ENCODE measurements at regions not wholly inside any gene's neighbourhood (a gene's known extent, or its start where the extent isn't known, plus 50 kb on each side); places are given as distances from the start of the nearest gene placed in this dataset.

GRCh38 chr5:84693256-84693655, 308.6 kb upstream of the EDIL3 start:
- H3K27ac ChIP-seq (ENCODE audit: low read depth in 1 of 2, low read length in 2 of 2): no peak overlapping the region
- 55 to 69% methylated on average over 4 of the region's 4 CpGs for WGBS, 2 donors
- H3K9me3 ChIP-seq (ENCODE audit: control insufficient read depth, low read length): peaks cover 2% of the 10 kb centered on the region

GRCh38 chr5:84688566-84688965, 303.9 kb upstream of the EDIL3 start:
- no peaks in the 10 kb centered on the region for H3K36me3 ChIP-seq (ENCODE audit: control insufficient read depth in 1 of 2, insufficient read depth in 2 of 2, low read length in 1 of 2)
- DNase-seq (no peak), ATAC-seq (ENCODE audit: low FRiP score) (no peak)
- H3K4me3 ChIP-seq (ENCODE audit: low read length in 2 of 2): no peak overlapping the region
- no peaks in the 10 kb centered on the region for H3K4me1 ChIP-seq (ENCODE audit: control insufficient read depth in 1 of 2, insufficient read depth in 2 of 2, low read length in 2 of 2)
- no peaks in the 10 kb centered on the region for H3K27me3 ChIP-seq (ENCODE audit: control insufficient read depth in 1 of 2, insufficient read depth in 2 of 2, low read length in 1 of 2)
- WGBS, 2 donors: 22 to 23% methylated on average over 3 of the region's 3 CpGs
- H3K27ac ChIP-seq (ENCODE audit: low read depth in 1 of 2, low read length in 2 of 2): no peak overlapping the region
- intact Hi-C loops (cut with DNase I): no loop called here
- no peaks in the 10 kb centered on the region for H3K9me3 ChIP-seq (ENCODE audit: control insufficient read depth, low read length)

More at GRCh38 chr5:84693256-84693655, 308.6 kb upstream of the EDIL3 start:
- H3K4me3 ChIP-seq (ENCODE audit: low read length in 2 of 2): no peak overlapping the region
- no peaks in the 10 kb centered on the region for H3K4me1 ChIP-seq (ENCODE audit: control insufficient read depth in 1 of 2, insufficient read depth in 2 of 2, low read length in 2 of 2)
- ATAC-seq (ENCODE audit: low FRiP score) (no peak), DNase-seq (no peak)
- intact Hi-C loops (cut with DNase I): no loop called here
- no peaks in the 10 kb centered on the region for H3K36me3 ChIP-seq (ENCODE audit: control insufficient read depth in 1 of 2, insufficient read depth in 2 of 2, low read length in 1 of 2)
- H3K27me3 ChIP-seq (ENCODE audit: control insufficient read depth in 1 of 2, insufficient read depth in 2 of 2, low read length in 1 of 2): no peaks in the 10 kb centered on the region

DNA sequence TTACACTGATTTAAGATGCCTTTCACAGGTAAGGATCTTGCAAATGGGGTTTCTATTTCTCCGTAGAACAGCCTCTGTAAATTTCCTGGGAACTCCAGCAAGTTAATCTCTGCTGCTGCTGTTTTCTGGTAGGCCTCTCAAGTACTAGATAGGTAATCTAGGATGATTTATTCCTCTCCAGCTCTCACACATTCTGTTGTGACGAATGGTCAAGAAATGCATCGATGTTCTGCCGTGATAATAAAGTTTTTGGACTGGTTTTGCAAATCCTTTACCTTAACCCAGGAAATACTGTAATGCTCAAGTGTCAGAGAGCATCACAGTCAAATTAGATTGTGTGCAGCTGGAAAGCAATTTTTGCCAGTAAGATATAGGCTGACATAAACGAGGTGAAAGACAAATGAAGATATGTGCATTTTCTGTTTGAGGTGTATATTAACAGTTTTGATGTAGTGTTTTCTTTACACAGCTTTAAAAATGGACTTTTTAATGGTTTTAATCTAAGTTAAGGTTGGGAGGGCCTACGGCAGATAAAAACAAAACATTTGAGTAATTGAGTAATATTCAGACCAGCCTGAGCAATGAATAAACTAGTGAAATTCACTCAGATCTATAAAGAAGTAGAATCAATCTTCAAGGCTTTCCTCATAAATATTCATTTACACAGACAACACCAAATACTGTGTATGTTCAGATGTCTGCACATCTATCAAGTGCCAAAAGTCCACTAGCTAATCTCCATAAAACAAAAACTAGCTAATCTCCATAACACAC, 300.6 kb upstream of the EDIL3 start:
- H3K9me3 ChIP-seq (ENCODE audit: control insufficient read depth, low read length): no peaks in the 10 kb centered on the region
- intact Hi-C loops (cut with DNase I): no loop called here
- DNase-seq (no peak), ATAC-seq (ENCODE audit: low FRiP score) (no peak)
- no peaks in the 10 kb centered on the region for H3K4me1 ChIP-seq (ENCODE audit: control insufficient read depth in 1 of 2, insufficient read depth in 2 of 2, low read length in 2 of 2)
- H3K27ac ChIP-seq (ENCODE audit: low read depth in 1 of 2, low read length in 2 of 2): no peak overlapping the region
- H3K36me3 ChIP-seq (ENCODE audit: control insufficient read depth in 1 of 2, insufficient read depth in 2 of 2, low read length in 1 of 2): no peaks in the 10 kb centered on the region
- 55 to 62% methylated on average over 6 of the region's 6 CpGs for WGBS, 2 donors
- H3K27me3 ChIP-seq (ENCODE audit: control insufficient read depth in 1 of 2, insufficient read depth in 2 of 2, low read length in 1 of 2): no peaks in the 10 kb centered on the region
- H3K4me3 ChIP-seq (ENCODE audit: low read length in 2 of 2): no peak overlapping the region

- Histone ChIP-seq H3K4me3 (ENCODE audit: low read length in 2 of 2) (no peak overlapping the region), H3K4me1 (ENCODE audit: control insufficient read depth in 1 of 2, insufficient read depth in 2 of 2, low read length in 2 of 2) (no peaks in the 10 kb centered on the region), H3K9me3 (ENCODE audit: control insufficient read depth, low read length) (no peaks in the 10 kb centered on the region), H3K36me3 (ENCODE audit: control insufficient read depth in 1 of 2, insufficient read depth in 2 of 2, low read length in 1 of 2) (no peaks in the 10 kb centered on the region), H3K27ac (ENCODE audit: low read depth in 1 of 2, low read length in 2 of 2) (no peak overlapping the region), H3K27me3 (ENCODE audit: control insufficient read depth in 1 of 2, insufficient read depth in 2 of 2, low read length in 1 of 2) (no peaks in the 10 kb centered on the region)
- DNase-seq (no peak), ATAC-seq (ENCODE audit: low FRiP score) (no peak)
- WGBS, 2 donors: 72% methylated on average over 2 of the region's 2 CpGs
- intact Hi-C loops (cut with DNase I): no loop called here
Observed at GRCh38 chr5:84683594-84683993, 298.9 kb upstream of the EDIL3 start.

DNA sequence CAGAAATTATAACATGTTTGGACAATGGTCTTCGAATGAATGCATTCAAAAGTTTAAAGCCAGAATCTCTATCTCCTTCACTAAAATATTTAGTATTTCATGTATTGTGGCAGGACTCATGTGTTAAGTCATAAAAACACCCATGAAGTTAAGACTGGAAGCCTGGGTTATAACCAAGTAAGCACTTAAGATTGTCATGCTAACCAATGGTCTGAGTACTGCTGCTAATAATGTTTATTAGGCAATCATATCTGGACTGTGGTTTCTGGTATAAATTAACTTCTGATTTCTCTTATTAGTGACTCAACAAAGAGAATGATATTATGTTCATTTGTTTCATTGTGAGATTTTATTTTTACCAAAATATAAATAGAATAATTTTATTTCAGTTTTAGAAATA, 297.9 kb upstream of the EDIL3 start:
- Histone ChIP-seq H3K4me1 (ENCODE audit: control insufficient read depth in 1 of 2, insufficient read depth in 2 of 2, low read length in 2 of 2) (no peaks in the 10 kb centered on the region), H3K27ac (ENCODE audit: low read depth in 1 of 2, low read length in 2 of 2) (no peak overlapping the region), H3K4me3 (ENCODE audit: low read length in 2 of 2) (no peak overlapping the region), H3K36me3 (ENCODE audit: control insufficient read depth in 1 of 2, insufficient read depth in 2 of 2, low read length in 1 of 2) (no peaks in the 10 kb centered on the region), H3K27me3 (ENCODE audit: control insufficient read depth in 1 of 2, insufficient read depth in 2 of 2, low read length in 1 of 2) (no peaks in the 10 kb centered on the region), H3K9me3 (ENCODE audit: control insufficient read depth, low read length) (no peaks in the 10 kb centered on the region)
- ATAC-seq (ENCODE audit: low FRiP score): no peak
- DNase-seq: no peak
- intact Hi-C loops (cut with DNase I): no loop called here
- WGBS, 2 donors: 91 to 92% methylated on average over 1 of the region's 1 CpG

DNA sequence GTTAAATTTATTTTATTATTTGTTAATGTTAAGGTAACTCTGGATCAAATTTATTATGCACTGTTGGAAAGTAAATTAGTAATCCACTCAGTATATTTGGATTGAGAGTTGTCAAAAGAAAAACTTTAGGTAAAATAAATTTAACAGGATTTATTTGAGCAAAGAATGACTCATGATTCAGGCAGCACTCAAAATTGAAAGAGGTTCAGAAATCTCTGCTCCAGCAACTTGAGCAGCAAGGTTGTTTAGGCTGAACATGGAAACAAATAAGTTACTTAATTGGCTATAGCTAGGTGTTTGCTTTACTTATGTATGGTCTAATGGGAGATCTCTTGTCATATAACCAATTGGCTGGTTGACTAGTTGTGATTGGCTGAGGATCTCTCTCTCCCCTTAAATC, 296.2 kb upstream of the EDIL3 start:
- no peaks in the 10 kb centered on the region for H3K36me3 ChIP-seq (ENCODE audit: control insufficient read depth in 1 of 2, insufficient read depth in 2 of 2, low read length in 1 of 2)
- no peaks in the 10 kb centered on the region for H3K4me1 ChIP-seq (ENCODE audit: control insufficient read depth in 1 of 2, insufficient read depth in 2 of 2, low read length in 2 of 2)
- intact Hi-C loops (cut with DNase I): no loop called here
- no peaks in the 10 kb centered on the region for H3K27me3 ChIP-seq (ENCODE audit: control insufficient read depth in 1 of 2, insufficient read depth in 2 of 2, low read length in 1 of 2)
- H3K9me3 ChIP-seq (ENCODE audit: control insufficient read depth, low read length): no peaks in the 10 kb centered on the region
- no peak overlapping the region for H3K4me3 ChIP-seq (ENCODE audit: low read length in 2 of 2)
- no peak overlapping the region for H3K27ac ChIP-seq (ENCODE audit: low read depth in 1 of 2, low read length in 2 of 2)
- DNase-seq: no peak
- ATAC-seq (ENCODE audit: low FRiP score): no peak

DNA sequence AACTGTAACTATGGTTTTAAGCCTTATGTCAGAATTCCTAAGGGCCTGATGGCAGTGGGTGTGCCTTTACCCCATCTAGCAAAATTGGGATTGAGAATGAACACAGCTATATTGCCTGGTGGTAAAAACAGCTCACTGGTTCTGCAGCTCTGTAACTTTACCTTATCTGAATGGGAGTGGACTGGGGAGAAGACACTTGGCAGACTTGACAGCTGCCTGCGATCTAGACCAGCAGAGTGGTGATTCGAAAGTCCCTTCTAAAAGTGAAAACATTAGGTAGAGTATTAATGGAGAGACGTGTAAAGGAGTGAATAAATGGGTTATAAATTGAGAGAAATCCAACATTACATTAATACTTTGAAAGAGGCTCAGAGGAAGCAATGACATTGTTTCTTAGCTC, 289.1 kb upstream of the EDIL3 start:
- Histone ChIP-seq H3K36me3 (ENCODE audit: control insufficient read depth in 1 of 2, insufficient read depth in 2 of 2, low read length in 1 of 2) (no peaks in the 10 kb centered on the region), H3K4me3 (ENCODE audit: low read length in 2 of 2) (no peak overlapping the region), H3K27me3 (ENCODE audit: control insufficient read depth in 1 of 2, insufficient read depth in 2 of 2, low read length in 1 of 2) (no peaks in the 10 kb centered on the region), H3K9me3 (ENCODE audit: control insufficient read depth, low read length) (peaks cover 5% of the 10 kb centered on the region), H3K27ac (ENCODE audit: low read depth in 1 of 2, low read length in 2 of 2) (no peak overlapping the region), H3K4me1 (ENCODE audit: control insufficient read depth in 1 of 2, insufficient read depth in 2 of 2, low read length in 2 of 2) (no peaks in the 10 kb centered on the region)
- no peak for DNase-seq
- intact Hi-C loops (cut with DNase I): no loop called here
- no peak for ATAC-seq (ENCODE audit: low FRiP score)
- 83 to 85% methylated on average over 3 of the region's 3 CpGs for WGBS, 2 donors

DNA sequence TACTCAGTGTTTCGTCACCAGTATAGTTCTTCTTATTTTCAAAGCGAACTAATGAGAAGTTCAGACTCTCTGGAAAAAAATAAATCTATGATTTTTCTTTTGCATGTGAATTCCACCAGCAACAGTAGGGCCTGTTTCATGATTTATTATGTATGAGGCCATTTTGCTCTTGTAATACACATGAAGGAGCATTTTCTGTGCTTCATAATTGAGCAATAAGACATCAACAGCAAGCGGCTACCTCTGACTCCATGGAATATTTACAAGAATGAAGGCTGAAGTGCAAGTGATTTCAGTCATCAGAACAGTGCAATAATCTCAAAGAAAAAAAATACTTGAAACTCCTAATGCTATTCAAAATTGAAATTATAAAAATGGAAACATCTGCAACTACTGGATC, 282.9 kb upstream of the EDIL3 start:
- no peaks in the 10 kb centered on the region for H3K4me1 ChIP-seq (ENCODE audit: control insufficient read depth in 1 of 2, insufficient read depth in 2 of 2, low read length in 2 of 2)
- ATAC-seq (ENCODE audit: low FRiP score): no peak
- H3K4me3 ChIP-seq (ENCODE audit: low read length in 2 of 2): no peak overlapping the region
- H3K27ac ChIP-seq (ENCODE audit: low read depth in 1 of 2, low read length in 2 of 2): no peak overlapping the region
- no peaks in the 10 kb centered on the region for H3K36me3 ChIP-seq (ENCODE audit: control insufficient read depth in 1 of 2, insufficient read depth in 2 of 2, low read length in 1 of 2)
- H3K27me3 ChIP-seq (ENCODE audit: control insufficient read depth in 1 of 2, insufficient read depth in 2 of 2, low read length in 1 of 2): no peaks in the 10 kb centered on the region
- intact Hi-C loops (cut with DNase I): no loop called here
- WGBS, 2 donors: 93 to 95% methylated on average over 3 of the region's 3 CpGs
- H3K9me3 ChIP-seq (ENCODE audit: control insufficient read depth, low read length): peaks cover 7% of the 10 kb centered on the region
- no peak for DNase-seq

- no peaks in the 10 kb centered on the region for H3K4me1 ChIP-seq (ENCODE audit: control insufficient read depth in 1 of 2, insufficient read depth in 2 of 2, low read length in 2 of 2)
- H3K27me3 ChIP-seq (ENCODE audit: control insufficient read depth in 1 of 2, insufficient read depth in 2 of 2, low read length in 1 of 2): no peaks in the 10 kb centered on the region
- no peak for DNase-seq
- ATAC-seq (ENCODE audit: low FRiP score): no peak
- WGBS, 2 donors: 16 to 27% methylated on average over 1 of the region's 1 CpG
- no peak overlapping the region for H3K4me3 ChIP-seq (ENCODE audit: low read length in 2 of 2)
- H3K36me3 ChIP-seq (ENCODE audit: control insufficient read depth in 1 of 2, insufficient read depth in 2 of 2, low read length in 1 of 2): no peaks in the 10 kb centered on the region
- H3K27ac ChIP-seq (ENCODE audit: low read depth in 1 of 2, low read length in 2 of 2): no peak overlapping the region
- no peaks in the 10 kb centered on the region for H3K9me3 ChIP-seq (ENCODE audit: control insufficient read depth, low read length)
- intact Hi-C loops (cut with DNase I): no loop called here
Observed at GRCh38 chr5:84650429-84650828, 265.7 kb upstream of the EDIL3 start.

Data from aorta (tissue), 5 donors.